ENCODE measurements at regions not wholly inside any gene's neighbourhood (a gene's known extent, or its start where the extent isn't known, plus 50 kb on each side); places are given as distances from the start of the nearest gene placed in this dataset.

- no peak for FAIRE-seq
Observed at GRCh38 chr15:69747193-69747592, 294.6 kb downstream of the RPLP1 start.

DNA sequence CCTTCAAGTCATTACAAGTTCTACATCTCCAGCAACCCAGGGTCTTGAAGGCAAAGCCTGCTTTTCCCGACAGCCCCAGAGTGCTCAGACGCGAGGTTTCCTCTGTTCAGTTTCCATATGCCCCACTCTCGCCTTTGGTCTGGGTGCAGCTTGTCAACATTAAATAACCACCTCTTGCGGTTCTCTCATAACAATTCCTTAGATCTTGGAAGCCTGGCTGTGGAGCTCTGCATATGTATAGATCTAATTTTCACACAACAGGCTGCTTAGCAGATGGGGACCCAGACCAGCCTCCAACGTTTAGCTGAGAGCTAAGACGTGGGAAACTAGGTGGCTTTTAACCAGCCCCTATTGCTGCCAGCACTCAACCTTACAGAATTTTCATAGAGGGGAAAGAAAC is 295.5 kb downstream of the RPLP1 start:
- FAIRE-seq, result no peak

- no peak for FAIRE-seq
Observed at GRCh38 chr15:69748576-69749185, 296.1 kb downstream of the RPLP1 start.

DNA sequence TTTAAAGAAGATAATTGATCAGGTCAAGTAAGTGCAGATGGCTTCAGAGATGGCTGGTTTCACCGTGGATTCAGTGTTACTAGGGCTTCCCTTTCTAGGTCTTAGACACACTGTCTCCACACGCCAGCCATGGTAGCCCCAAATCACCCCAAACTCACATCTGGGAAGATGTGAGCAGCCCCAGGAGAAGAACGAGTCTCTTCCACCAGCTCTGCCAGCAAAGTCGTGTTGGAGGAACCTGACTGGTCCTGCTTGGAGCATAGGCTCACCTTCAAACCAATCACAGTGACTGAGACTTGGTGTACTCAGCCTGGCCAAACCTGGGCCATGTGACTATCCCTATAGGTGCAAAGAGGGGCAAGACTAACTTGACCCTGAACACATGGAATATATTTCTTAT is 296.7 kb downstream of the RPLP1 start:
- no peak for FAIRE-seq

- FAIRE-seq, result no peak
Observed at GRCh38 chr15:69749797-69750196, 297.2 kb downstream of the RPLP1 start.

- FAIRE-seq, result no peak
Observed at GRCh38 chr15:69750253-69750652, 297.6 kb downstream of the RPLP1 start.

- FAIRE-seq, result no peak
Observed at GRCh38 chr15:69751147-69751546, 298.5 kb downstream of the RPLP1 start.

DNA sequence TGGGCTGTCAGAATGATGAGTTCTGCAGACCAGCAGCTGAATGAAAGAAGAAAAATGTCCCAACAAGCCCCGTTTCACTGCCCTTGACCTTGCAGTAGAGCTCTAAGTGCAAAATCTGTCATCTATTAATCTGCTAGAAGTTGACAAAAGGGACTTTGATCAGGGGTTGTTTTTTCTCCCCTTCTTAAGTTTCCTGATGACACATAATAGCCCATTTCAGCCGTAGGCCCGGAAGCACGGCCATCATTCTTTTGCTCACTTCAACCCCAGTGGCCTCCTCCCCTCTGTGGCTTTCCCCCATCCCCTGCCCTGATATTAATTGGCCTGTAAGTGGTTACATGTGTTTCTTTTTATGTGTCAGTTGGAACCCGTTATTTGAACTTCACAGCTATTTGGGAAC is 298.9 kb downstream of the RPLP1 start:
- FAIRE-seq, result no peak

DNA sequence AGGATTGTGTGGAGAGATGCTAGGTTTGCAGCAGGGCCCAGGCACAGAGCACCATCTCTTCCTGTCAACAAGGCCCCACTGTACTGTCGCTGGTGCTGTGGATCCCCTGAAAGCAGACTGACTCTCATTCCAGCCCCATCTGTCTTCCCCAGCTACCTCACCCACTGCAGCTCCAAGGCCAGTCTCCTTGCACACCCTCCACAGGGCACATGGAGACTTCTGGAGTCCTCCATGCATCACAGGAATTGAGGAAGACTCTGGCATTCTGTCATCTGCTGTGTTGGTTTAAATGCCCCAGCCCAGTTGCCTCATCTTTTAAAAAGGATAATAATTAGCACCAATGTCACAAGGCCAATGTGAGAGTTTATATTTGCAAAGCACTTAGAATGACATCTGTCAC is 301.2 kb downstream of the RPLP1 start:
- no peak for FAIRE-seq

GRCh38 chr15:69754313-69754712 is 301.7 kb downstream of the RPLP1 start:
- no peak for FAIRE-seq

DNA sequence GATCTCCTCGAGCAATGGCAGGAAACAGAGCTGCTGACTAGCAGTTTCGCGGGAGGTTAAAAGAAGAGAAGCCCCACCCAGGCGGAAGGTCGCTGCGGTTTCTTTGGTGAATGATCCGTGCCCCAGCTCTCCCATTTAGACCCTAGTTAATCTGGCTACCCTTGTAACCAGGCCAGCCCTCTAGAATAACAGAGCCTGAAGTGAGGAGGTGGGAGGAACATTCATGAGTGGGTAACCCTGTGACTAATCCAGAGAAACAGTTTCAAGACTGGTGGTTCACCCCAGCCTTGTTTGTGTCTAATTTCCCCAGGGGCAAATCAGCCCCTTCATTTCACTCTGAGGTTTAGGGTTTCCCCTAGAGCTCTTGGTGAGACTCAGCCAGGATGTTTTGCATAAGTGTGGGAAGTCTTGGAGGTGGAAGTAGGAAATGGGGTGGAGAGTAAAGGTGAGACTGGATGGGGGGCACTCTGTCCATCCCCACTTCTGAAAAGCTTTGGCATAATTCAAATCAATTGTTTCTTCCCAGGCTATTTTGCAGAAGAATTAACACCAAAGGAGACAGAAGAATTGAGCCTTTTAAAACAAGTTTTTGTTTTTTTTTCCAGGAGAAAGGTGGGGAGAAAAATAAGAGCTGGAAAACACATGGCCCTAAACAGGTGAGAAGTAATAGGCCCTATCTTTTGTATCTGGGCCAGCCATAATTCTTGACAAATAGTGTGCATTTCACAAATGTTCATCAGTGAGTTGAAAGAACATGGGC is 303.1 kb downstream of the RPLP1 start:
- no peak for FAIRE-seq

DNA sequence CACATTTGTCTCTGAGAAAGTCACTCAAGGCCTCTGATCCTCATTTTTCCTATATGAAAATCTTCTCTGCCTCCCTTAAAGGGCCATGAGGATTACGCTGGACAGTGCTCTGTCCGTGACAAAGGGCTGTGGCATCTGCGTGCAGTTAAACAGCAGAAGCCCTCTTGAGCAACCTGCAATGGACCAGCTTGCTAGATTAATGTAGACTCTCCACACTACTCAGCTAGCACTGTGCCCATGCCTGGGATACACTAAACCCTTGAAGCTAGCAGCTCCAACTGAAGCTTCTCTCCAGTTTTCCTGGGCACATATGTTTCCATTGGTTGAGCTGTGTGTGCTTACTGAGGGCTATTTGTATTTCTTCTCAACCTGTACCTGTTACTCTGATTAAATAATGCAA is 303.8 kb downstream of the RPLP1 start:
- FAIRE-seq, result no peak

DNA sequence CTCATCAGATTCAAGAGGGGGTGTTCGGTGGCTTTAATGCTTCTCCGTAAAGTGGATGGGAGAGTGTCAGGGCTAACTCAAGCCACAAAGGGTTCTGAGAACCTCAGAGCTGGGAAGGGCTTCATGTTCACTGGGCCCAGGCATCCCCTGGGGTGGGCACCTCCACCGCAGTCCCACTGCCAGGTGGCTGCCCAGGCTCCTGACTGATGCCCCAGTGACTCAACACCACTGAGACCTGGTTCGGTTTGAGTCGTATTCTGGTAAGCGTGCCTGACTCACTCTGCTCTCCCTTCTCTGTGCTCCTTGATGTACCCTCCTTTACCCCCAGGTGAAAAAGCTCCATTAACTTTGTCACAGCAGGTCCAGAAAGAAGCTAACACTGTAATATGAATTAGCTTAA is 304.6 kb downstream of the RPLP1 start:
- FAIRE-seq, result no peak

DNA sequence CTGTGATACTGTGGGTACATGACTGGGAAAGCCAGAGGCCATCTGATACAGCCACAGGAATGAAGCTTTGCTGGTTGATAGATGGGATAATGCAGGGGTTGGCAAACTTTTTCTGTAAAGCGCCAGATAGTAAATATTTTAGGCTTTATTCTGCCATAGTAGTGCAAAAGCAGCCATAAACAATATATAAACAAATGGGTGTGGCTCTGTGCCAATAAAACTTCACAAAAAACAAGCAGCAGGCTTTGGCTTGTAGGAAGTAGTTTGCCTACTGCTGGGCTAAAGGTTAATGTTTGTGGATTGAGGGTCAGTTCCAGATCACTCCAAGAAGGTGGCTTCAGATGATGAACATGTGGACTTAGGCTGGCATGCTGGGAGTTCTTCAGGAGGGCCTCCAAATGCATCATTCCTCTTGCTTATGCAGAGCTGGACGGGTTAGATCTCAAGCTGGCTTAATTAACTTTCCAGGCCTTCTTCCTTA is 305.7 kb downstream of the RPLP1 start:
- FAIRE-seq, result no peak

- FAIRE-seq, result no peak
Observed at GRCh38 chr15:69758810-69759790, 306.5 kb downstream of the RPLP1 start.

GRCh38 chr15:69760258-69760845 is 307.7 kb downstream of the RPLP1 start:
- no peak for FAIRE-seq

DNA sequence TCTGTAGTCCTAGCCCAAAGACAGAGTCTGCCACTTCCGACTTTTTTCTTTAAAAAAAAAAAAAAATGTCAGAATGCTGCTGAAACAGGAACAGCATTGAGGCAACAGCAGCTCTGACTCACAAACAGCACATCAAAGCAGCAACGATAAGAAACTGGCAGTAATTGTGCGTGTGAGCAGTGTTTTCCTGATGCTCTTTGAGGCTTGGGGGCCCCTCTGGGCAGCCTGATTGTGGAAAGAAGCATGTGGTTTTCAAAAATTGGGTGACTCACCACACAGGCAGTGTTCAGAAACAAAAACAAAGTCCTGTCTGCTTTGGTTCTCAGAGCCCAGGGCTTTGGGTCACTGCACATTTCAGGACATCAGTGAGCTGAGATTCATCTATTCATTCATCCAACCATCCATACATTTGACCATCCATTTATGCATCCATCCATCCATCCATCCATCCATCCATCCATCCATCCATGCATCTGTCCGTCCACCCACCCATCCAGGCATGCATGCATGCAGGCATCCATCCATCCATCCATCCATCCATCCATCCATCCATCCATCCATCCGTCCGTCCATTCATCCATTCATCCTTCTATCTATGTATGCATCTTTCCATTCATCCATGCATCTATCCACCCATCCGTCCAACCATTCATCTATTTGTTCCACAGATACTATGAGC is 308.4 kb downstream of the RPLP1 start:
- FAIRE-seq, result no peak

- no peak for FAIRE-seq
Observed at GRCh38 chr15:69762373-69763148, 309.9 kb downstream of the RPLP1 start.

GRCh38 chr15:69763831-69764230 is 311.2 kb downstream of the RPLP1 start:
- no peak for FAIRE-seq

GRCh38 chr15:69766156-69766555 is 313.5 kb downstream of the RPLP1 start:
- FAIRE-seq, result no peak

- no peak for FAIRE-seq
Observed at GRCh38 chr15:69767191-69767590, 314.6 kb downstream of the RPLP1 start.
